AG20443 (cell line): ENCODE measurements at regions not wholly inside any gene's neighbourhood (a gene's known extent, or its start where the extent isn't known, plus 50 kb on each side); places are given as distances from the start of the nearest gene placed in this dataset.
"Not testable (repeated sequence)": the region's sequence is repeated elsewhere in the genome, so short reads cannot be mapped to it uniquely, and the experiment has no call there.

Experiments
- DNase-seq: peaks from one replicate; pipeline ENCODE4 v3.0.0; 2012; ENCODE audit warnings: low spot score, mixed read lengths

- no peak for DNase-seq
Measured at GRCh38 chr2:208608122-208608835, 201.7 kb downstream of the PTH2R start.

GRCh38 chr2:208609166-208609804 is 202.7 kb downstream of the PTH2R start:
- no peak for DNase-seq

GRCh38 chr2:208615675-208616074 is 209.1 kb downstream of the PTH2R start:
- DNase-seq = not testable (repeated sequence)

GRCh38 chr2:208618220-208618619 is 211.6 kb downstream of the PTH2R start:
- no peak for DNase-seq

- no peak for DNase-seq
Measured at GRCh38 chr2:208619993-208620392, 213.4 kb downstream of the PTH2R start.

- no peak for DNase-seq
Measured at GRCh38 chr2:208620487-208620978, 213.9 kb downstream of the PTH2R start.

- no peak for DNase-seq
Measured at GRCh38 chr2:208627110-208627884, 220.7 kb downstream of the PTH2R start.

GRCh38 chr2:208627916-208628315 is 221.3 kb downstream of the PTH2R start:
- DNase-seq = no peak

GRCh38 chr2:208638059-208638458 is 231.5 kb downstream of the PTH2R start:
- DNase-seq = no peak

- DNase-seq = no peak
Measured at GRCh38 chr2:208642125-208642779, 235.7 kb downstream of the PTH2R start.

- no peak for DNase-seq
Measured at GRCh38 chr2:208643145-208643544, 236.6 kb downstream of the PTH2R start.

- no peak for DNase-seq
Measured at GRCh38 chr2:208645226-208645625, 238.6 kb downstream of the PTH2R start.

- no peak for DNase-seq
Measured at GRCh38 chr2:208648368-208648767, 241.8 kb downstream of the PTH2R start.

- DNase-seq = no peak
Measured at GRCh38 chr2:208653383-208653782, 246.8 kb downstream of the PTH2R start.

GRCh38 chr2:208654056-208654455 is 247.5 kb downstream of the PTH2R start:
- DNase-seq = no peak

- no peak for DNase-seq
Measured at GRCh38 chr2:208657468-208657867, 250.9 kb downstream of the PTH2R start.

GRCh38 chr2:208669394-208669793 is 262.8 kb downstream of the PTH2R start:
- DNase-seq = no peak

- DNase-seq = no peak
Measured at GRCh38 chr2:208671284-208671683, 264.7 kb downstream of the PTH2R start.

GRCh38 chr2:208671886-208672680 is 265.5 kb downstream of the PTH2R start:
- DNase-seq = no peak

GRCh38 chr2:208673631-208674030 is 267.0 kb downstream of the PTH2R start:
- DNase-seq = no peak

- no peak for DNase-seq
Measured at GRCh38 chr2:208674919-208675318, 268.3 kb downstream of the PTH2R start.
